A673 (cell line): ENCODE measurements at regions not wholly inside any gene's neighbourhood (a gene's known extent, or its start where the extent isn't known, plus 50 kb on each side); places are given as distances from the start of the nearest gene placed in this dataset.

ENCODE experiments used
- BruUV-seq: library from RNA; stranded (reverse); fragments of 400-500 nt; replicated peaks from 2 replicates; lab custom pipeline; 2021; lab: Mats Ljungman, UMichigan
- CTCF ChIA-PET: fragments of 300-600 bp; sonication (Branson Sonifier 250); formaldehyde crosslinking; loops from one replicate; lab custom pipeline; 2022; ENCODE audit warnings: antibody characterized with exemption; lab: Charles Lee
- POLR2A ChIA-PET: fragments of 300-600 bp; sonication (Branson Sonifier 250); formaldehyde crosslinking; loops from one replicate; lab custom pipeline; 2022; ENCODE audit warnings: antibody characterized with exemption; ENCODE audit not compliant: low non-redundant PET; lab: Charles Lee
- DNase-seq: peaks from one replicate; pipeline ENCODE4 v3.0.0-alpha.2; 2015; ENCODE audit warnings: low spot score
- H3K27ac ChIP-seq: fragments of 200-600 bp; sonication (generic); 2 replicates; pipeline ENCODE4 v1.5.1; 2016; ENCODE audit warnings: mixed run types, low read depth, mild to moderate bottlenecking, mixed read lengths, antibody characterized with exemption, low read length; ENCODE audit not compliant: poor library complexity, severe bottlenecking
- H3K27me3 ChIP-seq: fragments of 200-600 bp; sonication (generic); replicated peaks from 2 replicates; pipeline ENCODE4 v1.6.1; 2017; ENCODE audit warnings: mixed run types, low read depth, mild to moderate bottlenecking, mixed read lengths, antibody characterized with exemption, low read length; ENCODE audit not compliant: insufficient read depth, poor library complexity
- H3K36me3 ChIP-seq: fragments of 200-600 bp; sonication (generic); 2 replicates; pipeline ENCODE4 v1.6.1; 2016; ENCODE audit warnings: mixed run types, mild to moderate bottlenecking, mixed read lengths, antibody characterized with exemption, low read length; ENCODE audit not compliant: insufficient read depth, poor library complexity, severe bottlenecking
- H3K4me1 ChIP-seq: fragments of 200-600 bp; sonication (generic); 2 replicates; pipeline ENCODE4 v1.6.1; 2017; ENCODE audit warnings: mixed run types, mild to moderate bottlenecking, mixed read lengths, antibody characterized with exemption, low read length; ENCODE audit not compliant: insufficient read depth, poor library complexity, severe bottlenecking
- H3K4me3 ChIP-seq: fragments of 200-600 bp; sonication (generic); 2 replicates; pipeline ENCODE4 v1.5.1; 2016; ENCODE audit warnings: low read depth, mixed run types, mild to moderate bottlenecking, mixed read lengths, low read length; ENCODE audit not compliant: poor library complexity, severe bottlenecking
- H3K9me3 ChIP-seq: fragments of 200-600 bp; sonication (generic); 2 replicates; pipeline ENCODE4 v1.6.1; 2016; ENCODE audit warnings: mixed run types, low read depth, mild to moderate bottlenecking, mixed read lengths, antibody characterized with exemption, low read length; ENCODE audit not compliant: poor library complexity, severe bottlenecking
- EZH2 ChIP-seq: fragments of 200-600 bp; sonication (generic); IDR thresholded peaks from 2 replicates; pipeline ENCODE4 v1.6.1; 2017; ENCODE audit warnings: borderline replicate concordance, low read depth, mild to moderate bottlenecking, mixed read lengths, antibody characterized with exemption, low read length; ENCODE audit not compliant: poor library complexity, severe bottlenecking
- intact Hi-C: fragments of 100-400 bp; cut with micrococcal nuclease; formaldehyde crosslinking; loops from one replicate; pipeline ENCODE4 v1.10.0; 2022; ENCODE audit not compliant: unreplicated experiment
- TF ChIP-seq, protein P1 (sequence below): fragments of 300-800, 200-600 bp; sonication (generic); conservative IDR thresholded peaks from 2 replicates; pipeline ENCODE4 v1.5.1; 2017; ENCODE audit warnings: low read depth, mild to moderate bottlenecking, antibody characterized with exemption, low read length, moderate library complexity, mixed read lengths

DNA sequence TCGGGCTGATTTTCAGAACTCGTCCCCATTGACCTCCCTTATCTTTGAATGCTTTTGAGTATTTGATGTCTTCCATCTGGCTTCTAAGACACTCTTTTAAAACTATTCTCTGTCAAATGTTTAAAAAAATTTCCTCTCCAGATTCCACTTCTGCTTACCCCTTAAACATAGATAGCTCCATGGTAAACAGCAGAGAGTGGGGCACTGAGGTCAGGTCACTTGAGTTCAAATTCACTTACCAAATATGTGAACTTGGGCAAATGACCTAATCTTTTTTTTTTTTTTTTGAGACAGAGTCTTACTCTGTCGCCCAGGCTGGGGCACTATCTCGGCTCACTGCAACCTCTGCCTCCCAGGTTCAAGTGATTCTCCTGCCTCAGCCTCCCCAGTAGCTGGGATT, 126.8 kb upstream of the CPSF6 start:
- H3K9me3 ChIP-seq: no peaks in the 10 kb centered on the region
- no peak overlapping the region for H3K4me3 ChIP-seq
- POLR2A ChIA-PET: no interaction called here
- no peaks in the 10 kb centered on the region for H3K36me3 ChIP-seq
- BruUV-seq: no TSS peak
- no peak overlapping the region for H3K27ac ChIP-seq
- H3K4me1 ChIP-seq: no peaks in the 10 kb centered on the region
- no peaks in the 10 kb centered on the region for H3K27me3 ChIP-seq
- no peak for TF ChIP-seq EZH2
- TF ChIP-seq, protein P1, sequence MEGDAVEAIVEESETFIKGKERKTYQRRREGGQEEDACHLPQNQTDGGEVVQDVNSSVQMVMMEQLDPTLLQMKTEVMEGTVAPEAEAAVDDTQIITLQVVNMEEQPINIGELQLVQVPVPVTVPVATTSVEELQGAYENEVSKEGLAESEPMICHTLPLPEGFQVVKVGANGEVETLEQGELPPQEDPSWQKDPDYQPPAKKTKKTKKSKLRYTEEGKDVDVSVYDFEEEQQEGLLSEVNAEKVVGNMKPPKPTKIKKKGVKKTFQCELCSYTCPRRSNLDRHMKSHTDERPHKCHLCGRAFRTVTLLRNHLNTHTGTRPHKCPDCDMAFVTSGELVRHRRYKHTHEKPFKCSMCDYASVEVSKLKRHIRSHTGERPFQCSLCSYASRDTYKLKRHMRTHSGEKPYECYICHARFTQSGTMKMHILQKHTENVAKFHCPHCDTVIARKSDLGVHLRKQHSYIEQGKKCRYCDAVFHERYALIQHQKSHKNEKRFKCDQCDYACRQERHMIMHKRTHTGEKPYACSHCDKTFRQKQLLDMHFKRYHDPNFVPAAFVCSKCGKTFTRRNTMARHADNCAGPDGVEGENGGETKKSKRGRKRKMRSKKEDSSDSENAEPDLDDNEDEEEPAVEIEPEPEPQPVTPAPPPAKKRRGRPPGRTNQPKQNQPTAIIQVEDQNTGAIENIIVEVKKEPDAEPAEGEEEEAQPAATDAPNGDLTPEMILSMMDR: no peak
- intact Hi-C loops: no loop called here
- CTCF ChIA-PET: no interaction called here
- DNase-seq: no peak

DNA sequence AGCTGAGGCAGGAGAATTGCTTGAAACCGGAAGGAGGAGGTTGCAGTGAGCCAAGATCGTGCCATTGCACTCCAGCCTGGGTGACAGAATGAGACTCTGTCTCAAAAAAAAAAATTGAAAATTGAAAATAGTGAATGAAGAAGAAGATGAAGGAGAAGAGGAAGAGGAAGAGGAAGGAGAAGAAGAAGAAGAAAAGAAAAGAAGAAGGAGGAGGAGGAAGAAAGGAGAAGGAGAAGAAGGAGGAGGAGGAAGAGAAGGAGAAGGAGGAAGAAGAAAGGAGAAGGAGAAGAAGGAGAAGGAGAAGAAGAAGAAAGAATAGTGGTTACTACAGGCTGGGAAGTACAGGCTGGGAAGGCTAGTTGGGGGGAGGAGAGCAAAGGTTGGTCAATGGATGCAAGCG, 124.3 kb upstream of the CPSF6 start:
- CTCF ChIA-PET: no interaction called here
- H3K27ac ChIP-seq: no peak overlapping the region
- BruUV-seq: no TSS peak
- POLR2A ChIA-PET: no interaction called here
- TF ChIP-seq, protein P1: no peak
- TF ChIP-seq EZH2: no peak
- H3K4me3 ChIP-seq: no peak overlapping the region
- DNase-seq: no peak
- no peaks in the 10 kb centered on the region for H3K36me3 ChIP-seq
- H3K4me1 ChIP-seq: no peaks in the 10 kb centered on the region
- no peaks in the 10 kb centered on the region for H3K9me3 ChIP-seq
- H3K27me3 ChIP-seq: no peaks in the 10 kb centered on the region
- intact Hi-C loops: no loop called here

DNA sequence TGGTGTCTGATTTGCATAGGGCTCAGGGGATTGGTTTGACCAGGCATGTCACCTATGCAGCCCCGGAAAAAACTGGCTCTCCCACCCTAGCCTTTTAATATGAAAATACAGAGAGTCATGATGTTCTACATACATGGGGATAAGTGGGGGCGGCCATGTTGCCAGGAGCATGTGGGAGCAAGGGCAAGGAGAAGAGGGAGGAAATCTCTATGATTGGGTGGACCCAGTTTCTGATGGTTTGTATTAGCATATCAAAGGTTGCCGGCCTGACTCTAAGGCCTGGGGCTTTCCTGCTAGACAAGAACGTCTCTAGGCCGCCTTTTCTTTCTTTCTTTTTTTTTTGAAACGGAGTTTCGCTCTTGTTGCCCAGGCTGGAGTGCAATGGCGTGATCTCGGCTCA, 123.4 kb upstream of the CPSF6 start:
- TF ChIP-seq, protein P1: no peak
- TF ChIP-seq EZH2: no peak
- Histone ChIP-seq H3K27ac (no peak overlapping the region), H3K36me3 (no peaks in the 10 kb centered on the region), H3K4me1 (no peaks in the 10 kb centered on the region), H3K27me3 (no peaks in the 10 kb centered on the region), H3K4me3 (no peak overlapping the region), H3K9me3 (no peaks in the 10 kb centered on the region)
- BruUV-seq: no TSS peak
- ChIA-PET CTCF (no interaction called here), POLR2A (no interaction called here)
- no peak for DNase-seq
- intact Hi-C loops: no loop called here
